OCI-LY1 (cell line): ENCODE measurements at regions not wholly inside any gene's neighbourhood (a gene's known extent, or its start where the extent isn't known, plus 50 kb on each side); places are given as distances from the start of the nearest gene placed in this dataset.

ENCODE experiments used
- H2AFZ ChIP-seq: fragments of 200-600 bp; sonication (generic), shearing (Covaris generic); 2 replicates; pipeline ENCODE4 v1.6.0; 2014; ENCODE audit warnings: antibody characterized with exemption, mild to moderate bottlenecking, low read length
- H3F3A ChIP-seq: fragments of 200-600 bp; sonication (generic), shearing (Covaris generic); 2 replicates; pipeline ENCODE4 v1.6.0; 2014; ENCODE audit warnings: mild to moderate bottlenecking, antibody characterized with exemption, low read length, moderate library complexity; ENCODE audit not compliant: insufficient read depth
- H3K27ac ChIP-seq: fragments of 200-600 bp; sonication (generic); 2 replicates; pipeline ENCODE4 v1.5.1; 2014; ENCODE audit warnings: low read length, mixed run types, mild to moderate bottlenecking, low read depth; ENCODE audit not compliant: poor library complexity, severe bottlenecking
- H3K27me3 ChIP-seq: fragments of 200-600 bp; sonication (generic); 2 replicates; pipeline ENCODE4 v1.6.0; 2014; ENCODE audit warnings: antibody characterized with exemption, mild to moderate bottlenecking, low read length, moderate library complexity; ENCODE audit not compliant: insufficient read depth
- H3K36me3 ChIP-seq: fragments of 200-600 bp; sonication (generic); 2 replicates; pipeline ENCODE4 v1.6.1; 2014; ENCODE audit warnings: mild to moderate bottlenecking, antibody characterized with exemption, low read length, moderate library complexity, mixed read lengths; ENCODE audit not compliant: insufficient read depth
- H3K4me1 ChIP-seq: fragments of 200-600 bp; sonication (generic); 2 replicates; pipeline ENCODE4 v1.5.1; 2014; ENCODE audit warnings: mild to moderate bottlenecking, low read length, moderate library complexity; ENCODE audit not compliant: insufficient read depth, severe bottlenecking
- H3K4me2 ChIP-seq: fragments of 200-600 bp; sonication (generic), shearing (Covaris generic); 2 replicates; pipeline ENCODE4 v1.6.1; 2014; ENCODE audit warnings: low read length
- H3K4me3 ChIP-seq: fragments of 200-600 bp; sonication (generic); 2 replicates; pipeline ENCODE4 v1.5.1; 2014; ENCODE audit warnings: low read length, low read depth, mild to moderate bottlenecking, mixed read lengths; ENCODE audit not compliant: poor library complexity, severe bottlenecking
- H3K79me2 ChIP-seq: fragments of 200-600 bp; shearing (Covaris generic); 2 replicates; pipeline ENCODE4 v1.6.1; 2016; ENCODE audit warnings: mixed run types, low read length, mixed read lengths; ENCODE audit not compliant: insufficient read depth
- H3K9ac ChIP-seq: fragments of 200-600 bp; sonication (generic), shearing (Covaris generic); 2 replicates; pipeline ENCODE4 v1.6.1; 2014; ENCODE audit warnings: mild to moderate bottlenecking, low read length, mixed read lengths
- H3K9me2 ChIP-seq: fragments of 200-600 bp; sonication (generic), shearing (Covaris generic); 2 replicates; pipeline ENCODE4 v1.6.1; 2014; ENCODE audit warnings: low read depth, mild to moderate bottlenecking, low read length, mixed read lengths
- H3K9me3 ChIP-seq: fragments of 200-600 bp; shearing (Covaris generic); 2 replicates; pipeline ENCODE4 v1.6.1; 2014; ENCODE audit warnings: low read length, mixed read lengths
- H4K20me1 ChIP-seq: fragments of 200-600 bp; sonication (generic), shearing (Covaris generic); 2 replicates; pipeline ENCODE4 v1.6.0; 2016; ENCODE audit warnings: mild to moderate bottlenecking, low read length; ENCODE audit not compliant: insufficient read depth
- EZH2 ChIP-seq: fragments of 200-600 bp; sonication (generic), shearing (Covaris generic); IDR thresholded peaks from 2 replicates; pipeline ENCODE4 v1.8.0; 2017; ENCODE audit warnings: borderline replicate concordance, mixed run types, mild to moderate bottlenecking, antibody characterized with exemption, low read length, moderate library complexity, mixed read lengths
- TF ChIP-seq, protein P1 (sequence below): fragments of 200-600 bp; sonication (generic), shearing (Covaris generic); IDR thresholded peaks from 2 replicates; pipeline ENCODE4 v1.5.1; 2017; ENCODE audit warnings: mild to moderate bottlenecking, antibody characterized with exemption, low read length, moderate library complexity, mixed read lengths

DNA sequence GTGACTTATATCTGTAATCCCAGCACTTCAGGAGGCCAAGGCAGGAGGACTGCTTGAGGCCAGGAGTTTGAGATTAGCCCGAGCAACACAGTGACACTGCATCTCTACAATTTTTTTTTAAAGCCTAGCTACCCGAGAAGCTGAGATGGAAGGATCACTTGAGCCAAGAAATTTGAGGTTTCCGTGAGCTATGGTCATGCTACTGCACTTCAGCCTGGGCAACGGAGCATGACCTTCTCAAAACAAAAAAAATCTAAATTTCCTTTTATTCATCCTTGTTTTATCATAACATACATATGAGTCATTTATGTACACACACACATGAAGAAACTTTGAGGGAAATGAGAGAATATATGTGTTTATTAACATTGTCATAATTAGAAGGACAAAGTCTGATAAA lies 277.5 kb upstream of the MAGI2 start:
- no peak overlapping the region for H3K9ac ChIP-seq
- no peaks in the 10 kb centered on the region for H3F3A ChIP-seq
- H3K36me3 ChIP-seq, result no peaks in the 10 kb centered on the region
- no peaks in the 10 kb centered on the region for H3K9me2 ChIP-seq
- no peak for TF ChIP-seq EZH2
- TF ChIP-seq, protein P1, sequence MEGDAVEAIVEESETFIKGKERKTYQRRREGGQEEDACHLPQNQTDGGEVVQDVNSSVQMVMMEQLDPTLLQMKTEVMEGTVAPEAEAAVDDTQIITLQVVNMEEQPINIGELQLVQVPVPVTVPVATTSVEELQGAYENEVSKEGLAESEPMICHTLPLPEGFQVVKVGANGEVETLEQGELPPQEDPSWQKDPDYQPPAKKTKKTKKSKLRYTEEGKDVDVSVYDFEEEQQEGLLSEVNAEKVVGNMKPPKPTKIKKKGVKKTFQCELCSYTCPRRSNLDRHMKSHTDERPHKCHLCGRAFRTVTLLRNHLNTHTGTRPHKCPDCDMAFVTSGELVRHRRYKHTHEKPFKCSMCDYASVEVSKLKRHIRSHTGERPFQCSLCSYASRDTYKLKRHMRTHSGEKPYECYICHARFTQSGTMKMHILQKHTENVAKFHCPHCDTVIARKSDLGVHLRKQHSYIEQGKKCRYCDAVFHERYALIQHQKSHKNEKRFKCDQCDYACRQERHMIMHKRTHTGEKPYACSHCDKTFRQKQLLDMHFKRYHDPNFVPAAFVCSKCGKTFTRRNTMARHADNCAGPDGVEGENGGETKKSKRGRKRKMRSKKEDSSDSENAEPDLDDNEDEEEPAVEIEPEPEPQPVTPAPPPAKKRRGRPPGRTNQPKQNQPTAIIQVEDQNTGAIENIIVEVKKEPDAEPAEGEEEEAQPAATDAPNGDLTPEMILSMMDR, result no peak
- no peak overlapping the region for H3K27ac ChIP-seq
- no peaks in the 10 kb centered on the region for H3K4me1 ChIP-seq
- no peaks in the 10 kb centered on the region for H4K20me1 ChIP-seq
- H3K27me3 ChIP-seq, result no peaks in the 10 kb centered on the region
- H3K4me3 ChIP-seq, result no peak overlapping the region
- no peak overlapping the region for H3K4me2 ChIP-seq
- H3K79me2 ChIP-seq, result no peaks in the 10 kb centered on the region
- peaks cover 5% of the 10 kb centered on the region; the same call in 1 of the 2 replicates for H3K9me3 ChIP-seq
- H2AFZ ChIP-seq, result no peak overlapping the region

DNA sequence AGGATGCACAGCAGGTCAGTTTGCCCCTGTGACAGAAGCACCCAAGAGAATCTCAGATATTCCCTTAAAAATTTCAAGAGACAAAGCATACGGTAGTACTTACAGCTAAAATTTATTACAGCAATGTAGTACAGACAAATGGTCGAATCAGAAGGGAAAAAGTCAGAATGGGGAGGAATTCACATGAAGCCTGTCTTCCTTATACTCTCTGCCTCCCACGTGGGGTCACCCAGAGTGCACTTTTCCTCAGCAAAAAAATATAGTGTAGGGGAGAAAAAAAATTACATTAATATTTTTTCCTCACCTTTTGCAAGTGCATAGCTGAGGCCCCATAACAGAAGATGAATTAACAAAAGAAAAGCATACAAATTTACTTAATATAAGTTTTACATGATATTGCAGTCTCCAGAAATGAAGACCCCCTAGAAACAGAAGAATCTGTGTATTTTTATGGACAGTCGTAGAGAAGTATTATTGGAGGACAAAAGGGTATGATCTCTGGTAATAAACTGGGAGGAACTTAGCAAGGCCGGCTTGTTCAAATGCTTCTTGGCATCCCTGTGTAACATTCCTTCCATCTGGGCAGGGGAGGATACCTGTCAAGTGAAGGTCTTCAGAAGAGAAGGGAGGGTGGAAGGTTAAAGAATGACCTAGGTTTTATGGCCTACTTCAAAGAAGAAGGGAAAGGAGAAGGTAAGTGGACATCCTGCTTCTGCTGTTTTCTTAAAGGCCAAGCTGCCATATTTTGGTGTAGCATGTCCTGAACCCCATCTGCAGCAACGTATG lies 270.6 kb upstream of the MAGI2 start:
- no peaks in the 10 kb centered on the region for H3K27me3 ChIP-seq
- H3K4me1 ChIP-seq, result no peaks in the 10 kb centered on the region
- H4K20me1 ChIP-seq, result no peaks in the 10 kb centered on the region
- TF ChIP-seq, protein P1, result no peak
- TF ChIP-seq EZH2, result no peak
- no peak overlapping the region for H3K4me2 ChIP-seq
- H3F3A ChIP-seq, result no peaks in the 10 kb centered on the region
- H3K9me3 ChIP-seq, result no peaks in the 10 kb centered on the region
- no peak overlapping the region for H3K4me3 ChIP-seq
- no peaks in the 10 kb centered on the region for H3K36me3 ChIP-seq
- no peaks in the 10 kb centered on the region for H3K79me2 ChIP-seq
- no peaks in the 10 kb centered on the region for H3K9me2 ChIP-seq
- H3K27ac ChIP-seq, result no peak overlapping the region
- no peak overlapping the region for H2AFZ ChIP-seq
- no peak overlapping the region for H3K9ac ChIP-seq

DNA sequence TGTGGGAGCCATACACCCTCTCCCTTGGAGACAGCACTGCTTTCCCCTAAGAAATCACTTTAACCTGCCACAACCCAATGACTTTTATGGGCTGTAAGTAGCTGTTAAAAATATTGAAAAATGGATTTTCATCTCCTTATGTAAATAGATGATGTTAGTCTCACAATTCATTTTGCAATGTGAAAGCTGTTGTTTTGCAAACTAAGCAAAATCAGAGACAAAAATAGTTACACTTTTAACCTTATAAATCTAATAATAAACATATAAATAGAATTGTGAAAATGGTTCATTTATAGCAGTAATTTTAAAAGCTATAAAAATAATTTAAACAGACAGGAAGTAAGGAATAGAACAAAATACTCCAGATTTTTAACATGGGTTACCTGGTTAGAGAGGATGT lies 268.8 kb upstream of the MAGI2 start:
- no peaks in the 10 kb centered on the region for H3K9me2 ChIP-seq
- H3F3A ChIP-seq, result no peaks in the 10 kb centered on the region
- H3K9me3 ChIP-seq, result no peaks in the 10 kb centered on the region
- TF ChIP-seq, protein P1, result no peak
- TF ChIP-seq EZH2, result no peak
- H2AFZ ChIP-seq, result no peak overlapping the region
- H3K27me3 ChIP-seq, result no peaks in the 10 kb centered on the region
- no peaks in the 10 kb centered on the region for H3K36me3 ChIP-seq
- H3K27ac ChIP-seq, result no peak overlapping the region
- no peak overlapping the region for H3K4me3 ChIP-seq
- H3K79me2 ChIP-seq, result no peaks in the 10 kb centered on the region
- no peaks in the 10 kb centered on the region for H4K20me1 ChIP-seq
- no peak overlapping the region for H3K9ac ChIP-seq
- H3K4me1 ChIP-seq, result no peaks in the 10 kb centered on the region
- H3K4me2 ChIP-seq, result no peak overlapping the region
